NCI-H526 (cell line): ENCODE measurements at regions not wholly inside any gene's neighbourhood (a gene's known extent, or its start where the extent isn't known, plus 50 kb on each side); places are given as distances from the start of the nearest gene placed in this dataset.
"Not testable (repeated sequence)": the region's sequence is repeated elsewhere in the genome, so short reads cannot be mapped to it uniquely, and the experiment has no call there.

Source experiments
- DNase-seq, 2 experiments: peaks; one replicate each; lab custom pipeline; 2025; lab: John Stamatoyannopoulos, UW

- DNase-seq = no peak
Observed at GRCh38 chr3:5692446-5692845, 504.9 kb downstream of the EDEM1 start.

DNA sequence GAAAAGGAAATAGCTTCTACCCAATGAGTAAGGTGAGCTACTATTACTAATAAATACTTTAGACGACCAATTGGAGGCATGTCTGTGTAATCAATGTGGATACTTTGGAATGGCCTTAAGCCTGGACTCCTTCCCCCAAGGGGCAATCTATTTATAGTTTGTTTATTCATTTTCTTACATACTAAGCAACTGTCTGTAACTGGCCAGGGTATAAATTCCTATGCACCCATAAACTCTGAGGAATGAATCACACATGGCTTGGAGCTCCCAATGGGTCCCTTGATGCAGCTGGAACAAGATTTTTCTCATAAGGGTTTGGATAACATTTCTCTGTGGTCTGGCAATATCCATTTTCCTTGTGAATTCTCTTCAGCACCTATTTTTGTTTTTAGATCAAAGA is 506.8 kb downstream of the EDEM1 start:
- no peak for DNase-seq

DNA sequence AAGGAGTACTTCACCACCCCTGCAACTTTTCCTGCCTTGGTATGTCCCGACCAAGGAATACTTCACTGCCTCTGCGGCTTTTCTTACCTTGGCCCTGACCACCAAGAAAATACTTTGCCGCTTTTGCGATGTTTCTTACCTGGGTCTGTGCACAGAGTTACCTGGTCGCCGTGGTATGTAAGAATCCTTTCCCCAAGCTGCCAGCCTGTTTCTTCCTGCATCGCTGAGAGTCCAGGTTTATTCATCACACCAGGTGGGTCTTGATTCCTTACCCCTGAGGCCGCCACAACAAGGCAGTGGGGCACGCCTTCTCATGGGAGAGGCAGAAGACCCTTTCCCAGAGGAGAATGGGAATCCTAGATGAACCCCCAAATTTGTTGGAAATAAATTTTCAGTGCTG is 511.3 kb downstream of the EDEM1 start:
- DNase-seq = no peak

GRCh38 chr3:5699313-5699712 is 511.8 kb downstream of the EDEM1 start:
- no peak for DNase-seq

DNA sequence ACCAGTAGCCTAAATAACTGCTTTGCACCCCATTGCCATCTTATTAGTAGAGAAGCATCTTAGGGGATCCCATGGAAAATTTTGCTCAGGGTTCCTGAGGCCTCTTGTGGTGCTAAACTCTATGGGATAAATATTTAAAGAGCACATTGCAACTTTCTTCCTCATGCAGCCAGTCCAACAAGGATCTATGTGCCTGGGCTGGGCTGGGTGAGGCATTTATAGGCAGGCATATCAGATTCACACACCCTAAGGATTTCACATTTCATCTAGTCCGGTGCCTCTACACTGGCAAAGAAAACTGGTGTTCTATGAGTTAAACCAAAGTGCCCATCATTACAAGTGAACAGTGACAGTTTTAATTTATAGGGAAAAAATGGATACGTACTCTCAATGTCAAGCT is 512.3 kb downstream of the EDEM1 start:
- no peak for DNase-seq

DNA sequence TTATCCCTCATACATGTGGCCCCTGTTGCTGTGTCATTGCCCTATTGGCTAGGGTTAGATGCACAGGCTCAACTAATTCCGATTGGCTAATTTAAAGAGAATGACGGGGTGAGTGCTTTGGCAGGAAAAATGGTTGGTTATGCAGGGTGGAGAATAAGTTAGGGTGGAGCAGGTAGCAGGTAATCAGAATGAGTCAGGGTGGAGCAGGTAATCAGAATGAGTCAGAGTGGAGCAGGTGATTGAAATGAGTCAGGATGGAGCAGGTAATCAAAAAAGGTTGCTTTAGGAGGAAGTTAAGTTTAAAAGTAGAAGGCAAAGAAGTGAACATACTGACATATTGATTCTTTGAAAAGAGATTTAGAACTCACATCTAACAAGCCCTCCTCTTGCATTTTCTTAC is 513.5 kb downstream of the EDEM1 start:
- not testable (repeated sequence) for DNase-seq

- no peak for DNase-seq
Observed at GRCh38 chr3:5707794-5708193, 520.3 kb downstream of the EDEM1 start.

DNA sequence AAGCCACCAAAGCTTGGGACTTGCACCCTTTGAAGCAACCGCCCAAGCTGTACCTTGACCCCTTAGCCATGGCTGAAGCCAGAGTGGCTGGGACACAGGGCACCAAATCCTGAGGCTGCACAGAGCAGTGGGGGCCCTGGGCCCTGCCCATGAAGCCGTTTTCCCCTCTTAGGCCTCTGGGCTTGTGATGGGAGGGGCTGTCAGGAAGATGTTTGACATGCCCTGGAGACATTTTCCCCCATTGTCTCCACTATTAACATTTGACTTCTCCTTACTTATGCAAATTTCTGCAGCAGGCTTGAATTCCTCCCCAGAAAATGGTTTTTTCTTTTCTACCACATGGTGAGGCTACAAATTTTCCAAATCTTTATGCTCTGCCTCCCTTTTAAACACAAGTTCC is 522.2 kb downstream of the EDEM1 start:
- no peak for DNase-seq

DNA sequence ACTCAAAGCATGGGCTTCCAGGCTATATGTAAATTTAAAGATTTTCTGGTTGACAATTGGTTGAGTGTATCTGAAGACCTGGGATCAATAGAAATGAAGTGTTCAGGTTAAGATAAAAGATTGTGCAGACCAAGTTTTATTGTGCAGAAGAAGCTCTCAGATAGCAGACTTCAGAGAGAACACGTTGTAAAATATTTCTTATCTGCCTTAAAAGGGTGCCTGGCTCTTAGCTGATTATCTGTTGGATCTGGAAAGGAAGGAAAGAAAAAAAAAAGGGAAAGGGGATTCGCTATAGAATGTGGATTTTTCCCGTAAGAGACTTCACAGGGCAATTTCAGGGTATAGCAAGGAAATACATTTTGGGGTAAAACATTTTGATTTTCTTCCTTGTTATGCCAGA is 523.2 kb downstream of the EDEM1 start:
- DNase-seq = no peak

GRCh38 chr3:5717254-5717653 is 529.7 kb downstream of the EDEM1 start:
- DNase-seq = no peak

DNA sequence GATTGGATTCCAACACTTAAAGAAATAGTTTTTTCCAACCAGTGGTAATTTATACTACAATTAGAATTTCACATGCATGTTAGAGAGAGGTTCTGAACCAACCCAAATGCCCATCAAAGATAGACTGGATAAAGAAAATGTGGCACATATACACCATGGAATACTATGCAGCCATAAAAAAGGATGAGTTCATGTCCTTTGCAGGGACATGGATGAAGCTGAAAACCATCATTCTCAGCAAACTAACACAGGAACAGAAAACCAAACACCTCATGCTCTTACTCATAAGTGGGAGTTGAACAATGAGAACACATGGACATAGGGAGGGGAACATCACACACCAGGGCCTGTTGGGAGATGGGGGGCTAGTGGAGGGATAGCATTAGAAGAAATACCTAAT is 532.2 kb downstream of the EDEM1 start:
- DNase-seq = not testable (repeated sequence)

DNA sequence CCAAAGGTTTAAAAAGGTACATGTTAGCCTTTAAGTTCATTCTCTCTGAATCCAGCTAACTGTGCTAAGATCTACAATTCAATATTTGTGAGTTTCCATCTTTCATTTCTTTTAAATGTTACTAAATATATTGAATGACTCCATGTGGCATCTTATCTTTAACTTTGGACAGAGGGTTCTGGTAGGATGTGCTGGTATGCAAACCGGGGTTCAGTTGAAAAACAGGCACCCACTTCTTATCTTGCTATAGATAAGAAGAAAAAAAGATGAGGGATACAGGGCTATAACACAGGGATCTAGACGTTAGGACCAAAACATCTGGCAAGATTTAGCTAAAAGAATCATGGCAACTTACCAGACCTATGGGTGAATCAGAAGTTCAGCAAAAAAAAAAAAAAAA is 538.3 kb downstream of the EDEM1 start:
- no peak for DNase-seq

DNA sequence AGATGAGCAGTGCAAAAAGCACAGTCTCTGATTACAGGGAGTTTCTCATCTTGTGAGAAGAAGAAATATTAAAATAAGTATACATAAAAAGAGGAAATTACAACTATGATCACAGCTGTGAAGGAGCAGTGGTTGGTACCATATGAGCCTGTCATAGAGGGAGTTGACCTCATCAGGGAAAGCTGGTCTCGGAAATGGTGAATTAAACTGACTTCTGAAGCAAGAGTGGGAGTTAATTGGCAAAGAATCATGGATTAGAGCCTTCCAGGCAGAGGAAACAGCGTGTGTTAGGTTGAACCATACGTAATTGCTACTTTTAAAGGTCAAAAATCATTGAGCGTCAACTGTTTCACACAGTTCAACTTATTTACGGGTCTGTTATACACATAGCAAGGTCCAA is 539.1 kb downstream of the EDEM1 start:
- DNase-seq = no peak

DNA sequence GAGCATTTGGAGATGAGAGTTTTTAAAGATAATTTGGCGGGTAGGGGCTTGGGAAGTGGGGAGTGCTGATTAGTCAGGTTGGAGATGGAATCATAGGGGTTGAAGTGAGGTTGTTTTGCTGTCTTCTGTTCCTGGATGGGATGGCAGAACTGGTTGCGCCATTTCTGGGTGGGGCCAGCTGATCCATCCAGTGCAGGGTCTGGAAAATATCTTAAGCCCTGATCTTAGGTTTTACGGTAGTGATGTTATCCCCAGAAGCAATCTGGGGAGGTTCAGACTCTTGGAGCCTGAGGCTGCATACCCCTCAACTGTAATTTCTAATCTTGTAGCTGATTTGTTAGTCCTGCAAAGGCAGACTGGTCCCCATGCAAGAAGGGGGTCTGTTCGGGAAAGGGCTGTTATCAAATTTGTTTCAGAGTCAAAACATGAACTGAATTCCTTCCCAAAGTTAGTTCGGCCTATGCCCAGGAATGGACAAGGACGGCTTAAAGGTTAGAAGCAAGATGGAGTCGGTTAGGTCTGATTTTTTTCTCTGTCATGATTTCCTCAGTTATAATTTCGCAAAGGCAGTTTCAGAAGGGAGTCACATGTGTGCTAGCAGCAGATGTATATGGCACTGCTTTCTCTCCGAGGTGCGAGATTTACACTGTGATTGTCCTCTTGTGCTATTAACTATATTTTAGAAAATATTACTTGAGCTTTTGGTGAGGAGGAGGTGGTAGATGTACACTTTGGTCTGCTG is 540.4 kb downstream of the EDEM1 start:
- DNase-seq = no peak

GRCh38 chr3:5729852-5730251 is 542.3 kb downstream of the EDEM1 start:
- no peak for DNase-seq

- DNase-seq = peak in 1 of 2 experiments; percentile 25
Observed at GRCh38 chr3:5731100-5731499, 543.6 kb downstream of the EDEM1 start.

DNA sequence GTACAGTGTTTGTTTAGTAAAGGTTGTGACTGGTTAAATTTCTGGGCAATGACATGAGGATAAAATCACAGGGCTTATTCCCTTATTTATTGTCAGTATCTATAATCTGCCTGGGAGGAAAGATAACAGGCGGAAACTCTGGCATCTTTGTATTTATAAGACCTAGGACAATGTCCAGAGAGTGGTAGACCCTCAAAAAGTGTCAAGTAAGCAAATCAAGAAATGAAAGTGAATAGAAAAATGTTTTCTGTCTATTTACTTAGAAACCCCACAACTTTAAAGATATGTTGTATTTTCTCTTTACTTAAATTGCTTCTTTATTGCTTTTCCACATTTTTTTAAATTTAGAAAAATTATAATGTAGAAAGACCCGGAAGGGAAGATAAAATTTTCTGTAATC is 544.6 kb downstream of the EDEM1 start:
- DNase-seq = no peak

- no peak for DNase-seq
Observed at GRCh38 chr3:5733995-5734394, 546.5 kb downstream of the EDEM1 start.

- DNase-seq = no peak
Observed at GRCh38 chr3:5735896-5736295, 548.4 kb downstream of the EDEM1 start.

- DNase-seq = no peak
Observed at GRCh38 chr3:5739299-5739935, 551.9 kb downstream of the EDEM1 start.

- DNase-seq = no peak
Observed at GRCh38 chr3:5739949-5740348, 552.4 kb downstream of the EDEM1 start.

DNA sequence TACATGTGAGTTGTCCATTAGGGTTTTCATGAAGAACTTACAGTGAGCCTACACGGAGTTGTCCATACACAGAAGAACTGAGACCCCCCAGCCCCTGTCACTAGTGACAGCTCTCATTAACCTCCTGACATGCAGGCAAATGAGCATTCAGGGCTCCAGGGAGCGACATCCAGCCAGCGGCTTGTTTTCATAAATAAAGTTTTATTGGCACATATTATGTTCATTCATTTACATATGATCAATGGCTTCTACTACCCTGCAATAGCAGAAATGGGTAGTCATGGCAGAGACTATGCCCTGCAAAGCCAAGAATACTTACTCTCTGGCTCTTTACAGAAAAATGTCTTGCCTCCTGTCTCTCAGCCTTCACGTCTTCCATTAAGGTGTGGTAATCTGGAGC is 553.5 kb downstream of the EDEM1 start:
- no peak for DNase-seq

DNA sequence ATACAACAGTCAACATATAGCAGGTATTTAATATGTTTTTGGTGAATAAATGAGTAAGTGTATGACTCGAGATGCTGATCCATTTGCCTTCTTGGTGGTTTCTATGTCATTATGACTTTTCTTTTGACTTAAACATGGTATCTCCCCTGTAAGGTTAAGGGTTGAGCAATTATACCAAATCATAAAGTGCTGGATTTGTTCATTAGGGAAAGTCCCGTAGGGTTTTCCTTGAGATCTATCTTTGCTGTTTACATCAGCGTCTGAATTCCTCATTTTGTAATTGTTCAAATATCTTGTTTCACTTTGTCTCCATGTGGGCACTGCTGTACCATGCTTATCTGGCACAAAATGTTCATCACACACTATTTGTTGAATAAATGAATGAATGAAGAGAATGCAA is 562.6 kb downstream of the EDEM1 start:
- no peak for DNase-seq
